ENCODE measurements at regions not wholly inside any gene's neighbourhood (a gene's known extent, or its start where the extent isn't known, plus 50 kb on each side); places are given as distances from the start of the nearest gene placed in this dataset.

DNA sequence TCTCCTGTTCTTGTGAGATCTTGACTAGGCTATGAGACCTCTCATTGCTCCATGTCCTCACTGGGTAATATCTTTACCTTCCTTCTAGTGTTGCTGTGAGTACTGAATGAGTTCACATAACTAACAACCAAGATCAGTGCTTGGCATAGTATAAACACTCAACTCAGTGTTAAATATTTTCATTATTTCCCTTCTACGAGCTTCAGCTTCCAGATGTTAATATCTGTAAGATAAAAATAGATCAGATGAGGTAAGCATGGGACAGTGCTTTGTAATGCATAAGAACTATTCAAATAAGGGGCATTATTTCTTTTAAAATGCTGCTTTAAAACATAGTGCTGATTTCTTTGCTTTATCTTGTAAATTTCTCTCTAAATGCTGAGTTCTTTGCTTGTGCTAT lies 130.8 kb downstream of the DIPK2A start:
- Histone ChIP-seq H2BK15ac (ENCODE audit: low read depth, low read length) (no peak overlapping the region), H3K27me3 (ENCODE audit: insufficient read depth, low read length) (no peaks in the 10 kb centered on the region), H2BK5ac (ENCODE audit: insufficient read length, low read length) (no peak overlapping the region), H3K4me2 (ENCODE audit: insufficient read depth, insufficient read length, low read length) (no peak overlapping the region), H3K56ac (ENCODE audit: insufficient read length, low read depth, low read length) (no peak overlapping the region), H4K91ac (ENCODE audit: insufficient read length, low read depth, low read length) (no peak overlapping the region), H3K4ac (ENCODE audit: low read depth, low read length) (no peak overlapping the region), H3K23ac (ENCODE audit: insufficient read length, low read depth, low read length) (no peak overlapping the region), H2BK20ac (ENCODE audit: low read depth, low read length, poor library complexity, severe bottlenecking) (no peak overlapping the region), H3K79me2 (ENCODE audit: insufficient read depth, low read length) (no peaks in the 10 kb centered on the region), H3T11ph (ENCODE audit: low read length) (no peak overlapping the region), H3K79me1 (ENCODE audit: insufficient read depth, low read depth, low read length, poor library complexity, severe bottlenecking) (no peaks in the 10 kb centered on the region), H3K23me2 (ENCODE audit: insufficient read length, low read depth, low read length, poor library complexity, severe bottlenecking) (no peaks in the 10 kb centered on the region), H3K18ac (ENCODE audit: insufficient read length, low read depth, low read length) (no peak overlapping the region), H3K14ac (ENCODE audit: insufficient read depth, low read length) (no peak overlapping the region), H3K9me3 (ENCODE audit: control insufficient read depth, low read depth, low read length) (peaks cover 11% of the 10 kb centered on the region), H2AFZ (ENCODE audit: low read length) (no peak overlapping the region), H2BK12ac (ENCODE audit: insufficient read length, low read depth, low read length) (no peak overlapping the region), H4K20me1 (ENCODE audit: control insufficient read depth, insufficient read depth, insufficient read length) (no peaks in the 10 kb centered on the region), H2BK120ac (ENCODE audit: low read depth, low read length, poor library complexity, severe bottlenecking) (no peak overlapping the region), H4K8ac (replicated peaks; ENCODE audit: insufficient read length, low read depth, low read length) (no peak overlapping the region), H4K5ac (ENCODE audit: insufficient read length, low read depth, low read length) (no peak overlapping the region), H3K9ac (ENCODE audit: extremely low read depth, insufficient read length, low read length) (no peak overlapping the region), H3K27ac (ENCODE audit: insufficient read length, low read depth, low read length) (no peak overlapping the region), H2AK5ac (ENCODE audit: insufficient read length, low read length) (no peak overlapping the region), H3K4me1 (ENCODE audit: insufficient read depth, low read length) (peaks cover 5% of the 10 kb centered on the region; the same call in 1 of the 2 replicates)
- peaks cover 14 to 22% of the 10 kb centered on the region in 2 experiments for H3K9me3 Mint-ChIP-seq
- TF ChIP-seq, protein P1, sequence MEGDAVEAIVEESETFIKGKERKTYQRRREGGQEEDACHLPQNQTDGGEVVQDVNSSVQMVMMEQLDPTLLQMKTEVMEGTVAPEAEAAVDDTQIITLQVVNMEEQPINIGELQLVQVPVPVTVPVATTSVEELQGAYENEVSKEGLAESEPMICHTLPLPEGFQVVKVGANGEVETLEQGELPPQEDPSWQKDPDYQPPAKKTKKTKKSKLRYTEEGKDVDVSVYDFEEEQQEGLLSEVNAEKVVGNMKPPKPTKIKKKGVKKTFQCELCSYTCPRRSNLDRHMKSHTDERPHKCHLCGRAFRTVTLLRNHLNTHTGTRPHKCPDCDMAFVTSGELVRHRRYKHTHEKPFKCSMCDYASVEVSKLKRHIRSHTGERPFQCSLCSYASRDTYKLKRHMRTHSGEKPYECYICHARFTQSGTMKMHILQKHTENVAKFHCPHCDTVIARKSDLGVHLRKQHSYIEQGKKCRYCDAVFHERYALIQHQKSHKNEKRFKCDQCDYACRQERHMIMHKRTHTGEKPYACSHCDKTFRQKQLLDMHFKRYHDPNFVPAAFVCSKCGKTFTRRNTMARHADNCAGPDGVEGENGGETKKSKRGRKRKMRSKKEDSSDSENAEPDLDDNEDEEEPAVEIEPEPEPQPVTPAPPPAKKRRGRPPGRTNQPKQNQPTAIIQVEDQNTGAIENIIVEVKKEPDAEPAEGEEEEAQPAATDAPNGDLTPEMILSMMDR (conservative IDR thresholded peaks at IDR 0.05), result no peak
- peaks cover 28 to 32% of the 10 kb centered on the region in 2 experiments for H3K4me1 Mint-ChIP-seq
- peaks cover 6 to 28% (median 10%) of the 10 kb centered on the region in 3 experiments for H3K36me3 Mint-ChIP-seq (ENCODE audit: insufficient read depth in 1 of 3, low read depth in 3 of 3)
- no CpG with 5 or more reads among the region's 1 CpG for WGBS (ENCODE audit: extremely low coverage, insufficient read length, low lambda C conversion rate)
- H3K4me3 Mint-ChIP-seq, result no peak overlapping the region
- no peak for DNase-seq
- H3K27me3 Mint-ChIP-seq (ENCODE audit: low read depth), result no peaks in the 10 kb centered on the region; the same call in 1 of the 2 replicates
- peak overlapping the region in 1 of 3 experiments; percentile 9; a peak in 1 of 7 replicates for H3K27ac Mint-ChIP-seq

Measured in H9 (cell line).